LNCAP (cell line): ENCODE measurements at regions not wholly inside any gene's neighbourhood (a gene's known extent, or its start where the extent isn't known, plus 50 kb on each side); places are given as distances from the start of the nearest gene placed in this dataset.

Source experiments
- CTCF ChIP-seq: fragments of 450-650 bp; IDR thresholded peaks from 2 replicates; pipeline ENCODE4 v1.5.1; 2017; ENCODE audit warnings: mild to moderate bottlenecking

- no peak for TF ChIP-seq CTCF
Observed at GRCh38 chr4:14918336-14918735, 83.9 kb upstream of the CPEB2 start.

GRCh38 chr4:14919785-14920184, 82.5 kb upstream of the CPEB2 start:
- TF ChIP-seq CTCF, result no peak

GRCh38 chr4:14920237-14920636, 82.0 kb upstream of the CPEB2 start:
- no peak for TF ChIP-seq CTCF

GRCh38 chr4:14920759-14921320, 81.4 kb upstream of the CPEB2 start:
- TF ChIP-seq CTCF, result no peak

GRCh38 chr4:14924076-14924811, 78.0 kb upstream of the CPEB2 start:
- TF ChIP-seq CTCF, result no peak

GRCh38 chr4:14924812-14925344, 77.4 kb upstream of the CPEB2 start:
- TF ChIP-seq CTCF, result no peak

GRCh38 chr4:14925471-14925870, 76.8 kb upstream of the CPEB2 start:
- TF ChIP-seq CTCF, result no peak
